Choroid plexus epithelial cell (primary cell): ENCODE measurements at regions not wholly inside any gene's neighbourhood (a gene's known extent, or its start where the extent isn't known, plus 50 kb on each side); places are given as distances from the start of the nearest gene placed in this dataset.

Experiments
- DNase-seq: peaks from one replicate; pipeline ENCODE4 v3.0.0-alpha.2; 2010; ENCODE audit warnings: low read depth
- H3K4me3 ChIP-seq: 2 replicates; pipeline ENCODE4 v1.5.1; 2011; ENCODE audit warnings: low read depth, mild to moderate bottlenecking, control low read depth, low read length, moderate library complexity
- CTCF ChIP-seq: conservative IDR thresholded peaks from 2 replicates; pipeline ENCODE4 v1.5.1; 2011; ENCODE audit warnings: low read depth, mild to moderate bottlenecking, control low read depth, inconsistent platforms, low read length, moderate library complexity

GRCh38 chr3:10561162-10561945, 56.0 kb upstream of the ATP2B2 start:
- H3K4me3 ChIP-seq, result no peak overlapping the region
- DNase-seq, result no peak
- no peak for TF ChIP-seq CTCF

- no peak overlapping the region for H3K4me3 ChIP-seq
- no peak for DNase-seq
- TF ChIP-seq CTCF, result no peak
These were observed 56.7 kb upstream of the ATP2B2 start for GRCh38 chr3:10561946-10562560.

GRCh38 chr3:10563396-10563795, 58.0 kb upstream of the ATP2B2 start:
- TF ChIP-seq CTCF, result no peak
- DNase-seq, result no peak
- no peak overlapping the region for H3K4me3 ChIP-seq

GRCh38 chr3:10565814-10566213, 60.4 kb upstream of the ATP2B2 start:
- no peak overlapping the region for H3K4me3 ChIP-seq
- no peak for TF ChIP-seq CTCF
- DNase-seq, result no peak

- no peak overlapping the region for H3K4me3 ChIP-seq
- no peak for TF ChIP-seq CTCF
- no peak for DNase-seq
These were observed 61.1 kb upstream of the ATP2B2 start for GRCh38 chr3:10566451-10566850.

GRCh38 chr3:10568549-10568948, 63.2 kb upstream of the ATP2B2 start:
- no peak for TF ChIP-seq CTCF
- no peak overlapping the region for H3K4me3 ChIP-seq
- DNase-seq, result no peak
